ENCODE measurements at regions not wholly inside any gene's neighbourhood (a gene's known extent, or its start where the extent isn't known, plus 50 kb on each side); places are given as distances from the start of the nearest gene placed in this dataset.

GRCh38 chr5:69024241-69024651 is 69.6 kb upstream of the SLC30A5 start:
- Histone ChIP-seq H3K4me3 (no peak overlapping the region), H3K27me3 (peaks cover 4% of the 10 kb centered on the region), H3K4me1 (ENCODE audit: low read depth) (no peaks in the 10 kb centered on the region), H3K36me3 (no peaks in the 10 kb centered on the region), H3K9me3 (ENCODE audit: low read depth) (no peaks in the 10 kb centered on the region), H3K27ac (no peak overlapping the region)
- TF ChIP-seq CTCF (IDR thresholded peaks at IDR 0.05; ENCODE audit: low read depth, low read length), result peak; percentile 72
- DNase-seq (ENCODE audit: low read depth in 1 of 2, low spot score in 1 of 2), result peak; percentile 65 to 77

- no peaks in the 10 kb centered on the region for H3K4me1 ChIP-seq (ENCODE audit: low read depth)
- no peak overlapping the region for H3K4me3 ChIP-seq
- no peaks in the 10 kb centered on the region for H3K36me3 ChIP-seq
- H3K27ac ChIP-seq, result no peak overlapping the region
- H3K9me3 ChIP-seq (ENCODE audit: low read depth), result no peaks in the 10 kb centered on the region
- peaks cover 4% of the 10 kb centered on the region for H3K27me3 ChIP-seq
- TF ChIP-seq CTCF (IDR thresholded peaks at IDR 0.05; ENCODE audit: low read depth, low read length), result no peak
- no peak for DNase-seq (ENCODE audit: low read depth in 1 of 2, low spot score in 1 of 2)
Observed at GRCh38 chr5:69029292-69029691, 64.5 kb upstream of the SLC30A5 start.

DNA sequence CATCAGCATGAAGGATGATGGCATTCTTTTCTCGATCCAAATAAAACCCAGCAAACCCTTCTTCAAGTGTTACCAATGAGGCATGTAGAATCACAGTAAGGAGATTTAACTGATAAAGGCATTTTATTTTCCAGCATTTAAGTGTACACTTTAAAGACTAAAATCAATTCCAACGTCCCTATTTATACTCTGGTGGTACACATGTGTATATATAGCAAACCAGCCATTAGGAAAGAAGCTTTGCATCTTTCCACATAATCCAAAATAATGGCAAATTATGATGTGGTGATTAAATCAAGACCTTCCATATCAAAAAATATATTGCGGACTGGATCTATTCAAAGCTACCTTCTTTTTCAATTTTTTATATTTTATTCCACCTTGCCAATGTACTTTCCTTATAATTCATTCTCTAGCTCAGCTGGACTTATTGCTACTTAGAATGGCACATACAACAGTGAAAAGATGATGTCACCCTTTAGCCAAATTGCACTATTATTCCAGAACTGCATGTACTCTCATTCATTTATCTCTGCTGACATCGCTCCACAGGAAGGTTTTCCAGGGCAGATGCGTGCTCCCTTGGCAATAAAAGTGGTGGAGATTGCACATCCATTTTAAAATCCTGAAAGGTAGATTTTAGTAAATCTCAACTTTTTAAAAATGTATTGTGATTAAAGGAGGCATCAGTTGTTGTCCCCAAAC is 63.3 kb upstream of the SLC30A5 start:
- Histone ChIP-seq H3K27me3 (peaks cover 4% of the 10 kb centered on the region), H3K36me3 (no peaks in the 10 kb centered on the region), H3K27ac (no peak overlapping the region), H3K9me3 (ENCODE audit: low read depth) (no peaks in the 10 kb centered on the region), H3K4me1 (ENCODE audit: low read depth) (no peaks in the 10 kb centered on the region), H3K4me3 (no peak overlapping the region)
- peak in 1 of 2 donors; percentile 21 for DNase-seq (ENCODE audit: low read depth in 1 of 2, low spot score in 1 of 2)
- no peak for TF ChIP-seq CTCF (IDR thresholded peaks at IDR 0.05; ENCODE audit: low read depth, low read length)

GRCh38 chr5:69032009-69032408 is 61.8 kb upstream of the SLC30A5 start:
- Histone ChIP-seq H3K27me3 (peaks cover 4% of the 10 kb centered on the region), H3K4me1 (ENCODE audit: low read depth) (no peaks in the 10 kb centered on the region), H3K9me3 (ENCODE audit: low read depth) (no peaks in the 10 kb centered on the region), H3K4me3 (no peak overlapping the region), H3K36me3 (no peaks in the 10 kb centered on the region), H3K27ac (no peak overlapping the region)
- DNase-seq (ENCODE audit: low read depth in 1 of 2, low spot score in 1 of 2), result no peak
- no peak for TF ChIP-seq CTCF (IDR thresholded peaks at IDR 0.05; ENCODE audit: low read depth, low read length)

DNA sequence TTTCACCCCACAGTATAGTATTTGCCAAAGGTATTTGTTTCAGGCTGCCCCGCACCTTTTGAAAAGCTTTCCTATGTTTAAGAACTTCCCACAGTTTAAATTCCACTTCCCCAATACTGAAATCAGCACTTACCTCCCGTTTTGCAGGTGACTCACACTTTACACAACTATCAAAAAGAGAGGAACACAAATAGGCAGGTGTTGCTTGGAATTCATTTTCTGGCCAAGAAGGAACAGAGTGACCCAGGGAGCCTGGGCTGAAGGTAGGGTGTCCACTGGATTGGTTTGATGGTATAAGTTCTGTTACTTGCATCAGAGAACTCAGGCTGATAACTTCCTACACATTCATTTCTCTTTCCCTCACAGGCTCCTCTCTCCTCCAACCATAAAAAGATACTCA is 60.1 kb upstream of the SLC30A5 start:
- no peak for DNase-seq (ENCODE audit: low read depth in 1 of 2, low spot score in 1 of 2)
- Histone ChIP-seq H3K4me3 (no peak overlapping the region), H3K27ac (no peak overlapping the region), H3K27me3 (peaks cover 4% of the 10 kb centered on the region), H3K36me3 (no peaks in the 10 kb centered on the region), H3K4me1 (ENCODE audit: low read depth) (no peaks in the 10 kb centered on the region), H3K9me3 (ENCODE audit: low read depth) (no peaks in the 10 kb centered on the region)
- no peak for TF ChIP-seq CTCF (IDR thresholded peaks at IDR 0.05; ENCODE audit: low read depth, low read length)

Measured in cardiac muscle cell (in vitro differentiated cells and primary cell).